Caco-2 (cell line): ENCODE measurements at regions not wholly inside any gene's neighbourhood (a gene's known extent, or its start where the extent isn't known, plus 50 kb on each side); places are given as distances from the start of the nearest gene placed in this dataset.

Experiments
- BruUV-seq: library from RNA; stranded (reverse); fragments of 400-500 nt; replicated peaks from 2 replicates; lab custom pipeline; 2021; lab: Mats Ljungman, UMichigan
- CTCF ChIA-PET: fragments of 300-600 bp; sonication (Branson Sonifier 250); formaldehyde crosslinking; loops from one replicate; lab custom pipeline; 2022; ENCODE audit warnings: antibody characterized with exemption; lab: Charles Lee
- POLR2A ChIA-PET: fragments of 300-600 bp; sonication (Branson Sonifier 250); formaldehyde crosslinking; loops from one replicate; lab custom pipeline; 2022; ENCODE audit warnings: antibody characterized with exemption; lab: Charles Lee
- DNase-seq, 2 experiments: peaks; one replicate each; pipeline versions ENCODE4 v3.0.0 to v3.0.0-alpha.2; 2020 to 2022
- H3K27me3 ChIP-seq: replicated peaks from 2 replicates; pipeline ENCODE4 v1.6.0; 2011; ENCODE audit warnings: low read length; ENCODE audit not compliant: control insufficient read depth, insufficient read depth
- H3K36me3 ChIP-seq: 2 replicates; pipeline ENCODE4 v1.5.1; 2011; ENCODE audit warnings: low read length; ENCODE audit not compliant: control insufficient read depth, insufficient read depth
- H3K4me1 ChIP-seq: fragments of 250-450 bp; sonication (Bioruptor Pico); 2 replicates; pipeline ENCODE4 v1.5.1; 2020; ENCODE audit warnings: mild to moderate bottlenecking
- H3K4me3 ChIP-seq: 2 replicates; pipeline ENCODE4 v1.5.1; 2011; ENCODE audit warnings: low read depth, mild to moderate bottlenecking, control low read depth, low read length
- H3K9me3 ChIP-seq: fragments of 250-450 bp; sonication (Bioruptor Pico); 2 replicates; pipeline ENCODE4 v1.5.1; 2020; ENCODE audit warnings: mild to moderate bottlenecking, moderate library complexity
- H3K27ac Mint-ChIP-seq: one replicate; pipeline ENCODE4 v1.8.0; 2022; ENCODE audit warnings: mixed read lengths; ENCODE audit not compliant: unreplicated experiment
- H3K27me3 Mint-ChIP-seq: one replicate; pipeline ENCODE4 v1.8.0; 2022; ENCODE audit warnings: mixed read lengths; ENCODE audit not compliant: insufficient read depth, unreplicated experiment
- H3K36me3 Mint-ChIP-seq: one replicate; pipeline ENCODE4 v1.8.0; 2022; ENCODE audit warnings: mild to moderate bottlenecking, mixed read lengths; ENCODE audit not compliant: insufficient read depth, unreplicated experiment
- H3K4me1 Mint-ChIP-seq: one replicate; pipeline ENCODE4 v1.8.0; 2022; ENCODE audit warnings: low read depth, mixed read lengths; ENCODE audit not compliant: unreplicated experiment
- H3K4me3 Mint-ChIP-seq: one replicate; pipeline ENCODE4 v1.8.0; 2022; ENCODE audit warnings: mild to moderate bottlenecking, moderate library complexity, mixed read lengths; ENCODE audit not compliant: unreplicated experiment
- H3K9me3 Mint-ChIP-seq: one replicate; pipeline ENCODE4 v1.8.0; 2022; ENCODE audit warnings: mixed read lengths; ENCODE audit not compliant: unreplicated experiment
- intact Hi-C: fragments of 100-400 bp; cut with micrococcal nuclease; formaldehyde crosslinking; loops from one replicate; pipeline ENCODE4 v1.10.0; 2022; ENCODE audit not compliant: unreplicated experiment
- TF ChIP-seq, protein P1 (sequence below), 2 experiments: fragments of 200-600 bp in 1 of 2; IDR thresholded peaks; 1 replicate in 1 of 2; 2 replicates in 1 of 2; pipeline versions ENCODE4 v1.5.1 to v1.8.0; 2011 to 2022; ENCODE audit warnings: antibody characterized with exemption in 1 of 2, control low read depth in 1 of 2, inconsistent platforms in 1 of 2, low read depth in 1 of 2, low read length in 1 of 2, mild to moderate bottlenecking in 1 of 2, moderate library complexity in 1 of 2; ENCODE audit not compliant: insufficient read depth in 1 of 2, severe bottlenecking in 1 of 2, unreplicated experiment in 1 of 2

DNA sequence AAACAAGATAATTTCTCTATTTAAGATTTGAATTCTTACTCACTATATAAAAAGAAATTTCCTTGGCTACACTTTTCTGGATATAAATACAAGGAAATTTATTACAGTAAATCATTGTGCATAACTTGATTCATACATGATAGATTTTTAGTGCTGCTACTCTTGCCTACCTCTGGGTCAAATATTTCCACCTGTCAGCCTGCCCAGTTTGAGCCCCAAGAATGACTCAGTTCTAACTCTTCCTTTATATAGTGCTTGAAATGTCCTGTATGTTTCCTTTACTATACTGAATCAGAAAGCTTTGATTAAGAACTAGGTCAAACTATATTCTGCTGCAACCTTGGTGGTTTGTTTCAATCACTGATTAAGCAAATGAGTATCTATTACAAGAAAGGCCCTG is 147.4 kb upstream of the FTMT start:
- POLR2A ChIA-PET: no interaction called here
- H3K27ac Mint-ChIP-seq: no peak overlapping the region

DNA sequence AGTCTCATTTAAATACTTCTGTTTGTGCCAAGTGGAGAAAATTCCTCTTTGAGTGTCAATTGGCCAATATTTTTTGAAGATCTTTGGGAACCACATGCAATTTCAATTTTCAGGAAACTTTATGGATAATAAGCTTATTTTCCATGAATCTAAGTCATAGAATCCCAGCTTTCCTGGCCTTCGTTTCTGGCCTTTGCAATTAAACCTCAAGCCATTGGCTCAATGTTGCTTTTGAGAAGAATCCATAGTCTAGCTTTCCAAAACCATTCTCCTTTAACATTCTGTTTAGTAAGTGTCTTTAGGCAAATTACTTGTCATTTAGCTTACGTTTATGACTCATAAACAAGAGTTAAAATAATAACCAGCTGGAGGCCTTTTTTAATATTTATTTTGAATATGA is 145.0 kb upstream of the FTMT start:
- POLR2A ChIA-PET: no interaction called here
- Histone ChIP-seq H3K27me3 (no peaks in the 10 kb centered on the region), H3K9me3 (no peaks in the 10 kb centered on the region), H3K4me3 (no peak overlapping the region), H3K36me3 (no peaks in the 10 kb centered on the region), H3K4me1 (no peaks in the 10 kb centered on the region)
- Mint-ChIP-seq H3K27me3 (no peaks in the 10 kb centered on the region), H3K36me3 (no peaks in the 10 kb centered on the region), H3K4me3 (no peak overlapping the region), H3K27ac (no peak overlapping the region), H3K4me1 (no peaks in the 10 kb centered on the region), H3K9me3 (peaks cover 10% of the 10 kb centered on the region)
- no TSS peak for BruUV-seq
- TF ChIP-seq, protein P1, sequence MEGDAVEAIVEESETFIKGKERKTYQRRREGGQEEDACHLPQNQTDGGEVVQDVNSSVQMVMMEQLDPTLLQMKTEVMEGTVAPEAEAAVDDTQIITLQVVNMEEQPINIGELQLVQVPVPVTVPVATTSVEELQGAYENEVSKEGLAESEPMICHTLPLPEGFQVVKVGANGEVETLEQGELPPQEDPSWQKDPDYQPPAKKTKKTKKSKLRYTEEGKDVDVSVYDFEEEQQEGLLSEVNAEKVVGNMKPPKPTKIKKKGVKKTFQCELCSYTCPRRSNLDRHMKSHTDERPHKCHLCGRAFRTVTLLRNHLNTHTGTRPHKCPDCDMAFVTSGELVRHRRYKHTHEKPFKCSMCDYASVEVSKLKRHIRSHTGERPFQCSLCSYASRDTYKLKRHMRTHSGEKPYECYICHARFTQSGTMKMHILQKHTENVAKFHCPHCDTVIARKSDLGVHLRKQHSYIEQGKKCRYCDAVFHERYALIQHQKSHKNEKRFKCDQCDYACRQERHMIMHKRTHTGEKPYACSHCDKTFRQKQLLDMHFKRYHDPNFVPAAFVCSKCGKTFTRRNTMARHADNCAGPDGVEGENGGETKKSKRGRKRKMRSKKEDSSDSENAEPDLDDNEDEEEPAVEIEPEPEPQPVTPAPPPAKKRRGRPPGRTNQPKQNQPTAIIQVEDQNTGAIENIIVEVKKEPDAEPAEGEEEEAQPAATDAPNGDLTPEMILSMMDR (IDR thresholded peaks at IDR 0.05; ENCODE audit: insufficient read depth in 1 of 2, low read depth in 1 of 2, low read length in 1 of 2, severe bottlenecking in 1 of 2, unreplicated experiment in 1 of 2): no peak
- DNase-seq: no peak
- intact Hi-C loops: no loop called here
- CTCF ChIA-PET: no interaction called here

More for the DNA sequence above, 147.4 kb upstream of the FTMT start:
- BruUV-seq: no TSS peak
- Mint-ChIP-seq H3K9me3 (peaks cover 10% of the 10 kb centered on the region), H3K4me1 (no peaks in the 10 kb centered on the region), H3K36me3 (no peaks in the 10 kb centered on the region), H3K4me3 (no peak overlapping the region), H3K27me3 (no peaks in the 10 kb centered on the region)
- CTCF ChIA-PET: no interaction called here
- no peaks in the 10 kb centered on the region for H3K9me3 ChIP-seq
- no peak for DNase-seq
- H3K4me3 ChIP-seq: no peak overlapping the region
- TF ChIP-seq, protein P1 (IDR thresholded peaks at IDR 0.05; ENCODE audit: insufficient read depth in 1 of 2, low read depth in 1 of 2, low read length in 1 of 2, severe bottlenecking in 1 of 2, unreplicated experiment in 1 of 2): no peak
- no peaks in the 10 kb centered on the region for H3K4me1 ChIP-seq
- no peaks in the 10 kb centered on the region for H3K27me3 ChIP-seq
- H3K36me3 ChIP-seq: no peaks in the 10 kb centered on the region
- intact Hi-C loops: no loop called here

DNA sequence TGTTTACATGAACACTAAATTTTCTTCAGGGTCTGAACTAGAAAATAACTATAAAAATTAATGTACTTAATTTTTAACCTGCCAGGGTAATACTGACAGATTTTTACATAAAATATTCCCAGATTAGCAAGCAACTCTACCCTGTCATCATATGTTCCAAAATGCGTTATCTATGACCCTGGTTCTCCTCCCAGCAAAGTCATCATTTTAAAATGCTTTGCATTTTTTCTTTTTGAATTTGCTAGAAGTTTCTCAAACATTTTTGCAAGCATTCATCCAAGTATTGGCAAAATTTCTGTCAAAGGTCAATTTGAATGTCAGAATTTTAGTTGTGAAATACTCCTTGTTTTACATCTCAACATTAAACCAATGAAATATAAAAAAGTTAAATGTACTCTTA is 144.5 kb upstream of the FTMT start:
- Mint-ChIP-seq H3K27ac (no peak overlapping the region), H3K36me3 (no peaks in the 10 kb centered on the region), H3K27me3 (no peaks in the 10 kb centered on the region), H3K4me3 (no peak overlapping the region), H3K9me3 (peaks cover 10% of the 10 kb centered on the region), H3K4me1 (no peaks in the 10 kb centered on the region)
- TF ChIP-seq, protein P1 (IDR thresholded peaks at IDR 0.05; ENCODE audit: insufficient read depth in 1 of 2, low read depth in 1 of 2, low read length in 1 of 2, severe bottlenecking in 1 of 2, unreplicated experiment in 1 of 2): no peak
- no peak overlapping the region for H3K4me3 ChIP-seq
- intact Hi-C loops: no loop called here
- no peak for DNase-seq
- H3K27me3 ChIP-seq: no peaks in the 10 kb centered on the region
- no peaks in the 10 kb centered on the region for H3K9me3 ChIP-seq
- BruUV-seq: no TSS peak
- ChIA-PET POLR2A (no interaction called here), CTCF (no interaction called here)
- no peaks in the 10 kb centered on the region for H3K36me3 ChIP-seq
- no peaks in the 10 kb centered on the region for H3K4me1 ChIP-seq
